GM18909 (cell line): ENCODE measurements at regions not wholly inside any gene's neighbourhood (a gene's known extent, or its start where the extent isn't known, plus 50 kb on each side); places are given as distances from the start of the nearest gene placed in this dataset.

Source experiments
- ATAC-seq: cut with Tn5 transposase; IDR thresholded peaks from one replicate; pipeline ENCODE4 v1.9.1; 2021; ENCODE audit warnings: mild to moderate bottlenecking; ENCODE audit not compliant: unreplicated experiment, poor library complexity

GRCh38 chr19:28828276-28828870, 384.6 kb downstream of the UQCRFS1 start:
- ATAC-seq, result no peak

- no peak for ATAC-seq
Measured at GRCh38 chr19:28827382-28827781, 385.6 kb downstream of the UQCRFS1 start.

- no peak for ATAC-seq
Measured at GRCh38 chr19:28823338-28823961, 389.5 kb downstream of the UQCRFS1 start.

GRCh38 chr19:28820289-28820688, 392.7 kb downstream of the UQCRFS1 start:
- ATAC-seq, result no peak

- ATAC-seq, result no peak
Measured at GRCh38 chr19:28815257-28815656, 397.7 kb downstream of the UQCRFS1 start.

GRCh38 chr19:28794301-28794700, 418.6 kb downstream of the UQCRFS1 start:
- no peak for ATAC-seq

- ATAC-seq, result no peak
Measured at GRCh38 chr19:28793391-28794168, 419.4 kb downstream of the UQCRFS1 start.

- ATAC-seq, result no peak
Measured at GRCh38 chr19:28785971-28786370, 427.0 kb downstream of the UQCRFS1 start.

- ATAC-seq, result no peak
Measured at GRCh38 chr19:28764066-28764465, 448.9 kb downstream of the UQCRFS1 start.

- no peak for ATAC-seq
Measured at GRCh38 chr19:28746478-28746877, 466.5 kb downstream of the UQCRFS1 start.

- ATAC-seq, result no peak
Measured at GRCh38 chr19:28744943-28745342, 468.0 kb downstream of the UQCRFS1 start.

GRCh38 chr19:28744014-28744413, 468.9 kb downstream of the UQCRFS1 start:
- peak; percentile 65 for ATAC-seq

- ATAC-seq, result peak; percentile 86
Measured at GRCh38 chr19:28737021-28737895, 475.7 kb downstream of the UQCRFS1 start.

- no peak for ATAC-seq
Measured at GRCh38 chr19:28736528-28736927, 476.4 kb downstream of the UQCRFS1 start.

GRCh38 chr19:28731577-28731976, 481.4 kb downstream of the UQCRFS1 start:
- no peak for ATAC-seq

GRCh38 chr19:28730791-28731512, 482.0 kb downstream of the UQCRFS1 start:
- ATAC-seq, result no peak

- ATAC-seq, result no peak
Measured at GRCh38 chr19:28727480-28728159, 485.3 kb downstream of the UQCRFS1 start.

GRCh38 chr19:28726533-28727479, 486.1 kb downstream of the UQCRFS1 start:
- ATAC-seq, result no peak
